ENCODE measurements at regions not wholly inside any gene's neighbourhood (a gene's known extent, or its start where the extent isn't known, plus 50 kb on each side); places are given as distances from the start of the nearest gene placed in this dataset.
"Not testable (repeated sequence)": the region's sequence is repeated elsewhere in the genome, so short reads cannot be mapped to it uniquely, and the experiment has no call there.

GRCh38 chr9:22508354-22508753 is 61.7 kb downstream of the DMRTA1 start:
- no CpG with 5 or more reads among the region's 6 CpGs for WGBS (ENCODE audit: extremely low coverage, insufficient coverage, insufficient read length)
- H3K4ac ChIP-seq (ENCODE audit: low read depth, low read length); H3K4me3 ChIP-seq (ENCODE audit: low read depth, low read length); DNase-seq; H3K4me1 ChIP-seq (ENCODE audit: control insufficient read depth in 1 of 2, insufficient read depth in 2 of 2, low read length in 2 of 2); H3K18ac ChIP-seq (ENCODE audit: low read length); H4K91ac ChIP-seq (ENCODE audit: low read depth, low read length); H3K36me3 ChIP-seq (ENCODE audit: control insufficient read depth in 1 of 2, insufficient read depth in 2 of 2, low read length in 2 of 2); H2AFZ ChIP-seq (ENCODE audit: insufficient read depth, low read length, poor library complexity); H3K27me3 ChIP-seq (ENCODE audit: insufficient read depth, low read length); H3K79me1 ChIP-seq (ENCODE audit: low read length); H3K9me3 ChIP-seq (ENCODE audit: insufficient read depth, low read depth, low read length); H3K79me2 ChIP-seq (ENCODE audit: control insufficient read depth, insufficient read depth, low read length, poor library complexity); H3K23ac ChIP-seq (ENCODE audit: low read length); H3K4me2 ChIP-seq (ENCODE audit: low read length); H2BK120ac ChIP-seq (ENCODE audit: insufficient read depth, low read length, poor library complexity); H4K8ac ChIP-seq (ENCODE audit: low read depth, low read length); H4K12ac ChIP-seq (ENCODE audit: low read depth, low read length); H3K14ac ChIP-seq (ENCODE audit: low read length); H2BK5ac ChIP-seq (ENCODE audit: low read depth, low read length, poor library complexity); H2BK12ac ChIP-seq (ENCODE audit: low read length); H3K27ac ChIP-seq (ENCODE audit: low read depth, low read length); H3K9ac ChIP-seq (ENCODE audit: low read length); H2AK5ac ChIP-seq (ENCODE audit: low read length): not testable (repeated sequence)

GRCh38 chr9:22508790-22509189 is 62.2 kb downstream of the DMRTA1 start:
- Histone ChIP-seq H3K27ac (ENCODE audit: low read depth, low read length) (no peak overlapping the region), H3K23ac (ENCODE audit: low read length) (no peak overlapping the region), H2AK5ac (ENCODE audit: low read length) (no peak overlapping the region), H3K18ac (ENCODE audit: low read length) (no peak overlapping the region), H4K8ac (ENCODE audit: low read depth, low read length) (no peak overlapping the region), H3K14ac (ENCODE audit: low read length) (no peak overlapping the region), H2BK5ac (ENCODE audit: low read depth, low read length, poor library complexity) (no peak overlapping the region), H3K4ac (ENCODE audit: low read depth, low read length) (no peak overlapping the region), H2BK120ac (ENCODE audit: insufficient read depth, low read length, poor library complexity) (no peak overlapping the region), H3K4me1 (ENCODE audit: control insufficient read depth in 1 of 2, insufficient read depth in 2 of 2, low read length in 2 of 2) (no peaks in the 10 kb centered on the region), H3K79me2 (ENCODE audit: control insufficient read depth, insufficient read depth, low read length, poor library complexity) (no peaks in the 10 kb centered on the region), H2AFZ (ENCODE audit: insufficient read depth, low read length, poor library complexity) (no peak overlapping the region), H2BK12ac (ENCODE audit: low read length) (no peak overlapping the region), H3K79me1 (ENCODE audit: low read length) (no peaks in the 10 kb centered on the region), H3K9me3 (ENCODE audit: insufficient read depth, low read depth, low read length) (peaks cover 6% of the 10 kb centered on the region), H3K4me2 (ENCODE audit: low read length) (no peak overlapping the region), H3K4me3 (ENCODE audit: low read depth, low read length) (no peak overlapping the region), H3K9ac (ENCODE audit: low read length) (no peak overlapping the region), H3K36me3 (ENCODE audit: control insufficient read depth in 1 of 2, insufficient read depth in 2 of 2, low read length in 2 of 2) (no peaks in the 10 kb centered on the region), H4K91ac (ENCODE audit: low read depth, low read length) (no peak overlapping the region), H3K27me3 (ENCODE audit: insufficient read depth, low read length) (no peaks in the 10 kb centered on the region), H4K12ac (ENCODE audit: low read depth, low read length) (no peak overlapping the region)
- WGBS (ENCODE audit: extremely low coverage, insufficient coverage, insufficient read length) = no CpG with 5 or more reads among the region's 11 CpGs
- no peak for DNase-seq

GRCh38 chr9:22512495-22512894 is 65.9 kb downstream of the DMRTA1 start:
- Histone ChIP-seq H3K4me2 (ENCODE audit: low read length) (no peak overlapping the region), H2BK5ac (ENCODE audit: low read depth, low read length, poor library complexity) (no peak overlapping the region), H3K4me3 (ENCODE audit: low read depth, low read length) (no peak overlapping the region), H3K23ac (ENCODE audit: low read length) (no peak overlapping the region), H3K18ac (ENCODE audit: low read length) (no peak overlapping the region), H2BK120ac (ENCODE audit: insufficient read depth, low read length, poor library complexity) (no peak overlapping the region), H3K9me3 (ENCODE audit: insufficient read depth, low read depth, low read length) (peaks cover 6% of the 10 kb centered on the region), H4K91ac (ENCODE audit: low read depth, low read length) (no peak overlapping the region), H3K79me2 (ENCODE audit: control insufficient read depth, insufficient read depth, low read length, poor library complexity) (no peaks in the 10 kb centered on the region), H2AFZ (ENCODE audit: insufficient read depth, low read length, poor library complexity) (no peak overlapping the region), H3K4ac (ENCODE audit: low read depth, low read length) (no peak overlapping the region), H4K12ac (ENCODE audit: low read depth, low read length) (no peak overlapping the region), H3K14ac (ENCODE audit: low read length) (no peak overlapping the region), H3K4me1 (ENCODE audit: control insufficient read depth in 1 of 2, insufficient read depth in 2 of 2, low read length in 2 of 2) (no peaks in the 10 kb centered on the region), H3K36me3 (ENCODE audit: control insufficient read depth in 1 of 2, insufficient read depth in 2 of 2, low read length in 2 of 2) (no peaks in the 10 kb centered on the region), H3K27ac (ENCODE audit: low read depth, low read length) (no peak overlapping the region), H2BK12ac (ENCODE audit: low read length) (no peak overlapping the region), H3K9ac (ENCODE audit: low read length) (no peak overlapping the region), H3K27me3 (ENCODE audit: insufficient read depth, low read length) (no peaks in the 10 kb centered on the region), H2AK5ac (ENCODE audit: low read length) (no peak overlapping the region), H3K79me1 (ENCODE audit: low read length) (no peaks in the 10 kb centered on the region), H4K8ac (ENCODE audit: low read depth, low read length) (no peak overlapping the region)
- DNase-seq = no peak
- no CpG with 5 or more reads among the region's 3 CpGs for WGBS (ENCODE audit: extremely low coverage, insufficient coverage, insufficient read length)

- H2BK120ac ChIP-seq (ENCODE audit: insufficient read depth, low read length, poor library complexity) = no peak overlapping the region
- H2AFZ ChIP-seq (ENCODE audit: insufficient read depth, low read length, poor library complexity) = no peak overlapping the region
- no peak overlapping the region for H3K18ac ChIP-seq (ENCODE audit: low read length)
- no peaks in the 10 kb centered on the region for H3K4me1 ChIP-seq (ENCODE audit: control insufficient read depth in 1 of 2, insufficient read depth in 2 of 2, low read length in 2 of 2)
- no peak overlapping the region for H3K4me3 ChIP-seq (ENCODE audit: low read depth, low read length)
- no peak overlapping the region for H3K4me2 ChIP-seq (ENCODE audit: low read length)
- H3K14ac ChIP-seq (ENCODE audit: low read length) = no peak overlapping the region
- H2BK5ac ChIP-seq (ENCODE audit: low read depth, low read length, poor library complexity) = no peak overlapping the region
- no peak overlapping the region for H3K23ac ChIP-seq (ENCODE audit: low read length)
- no peak overlapping the region for H4K12ac ChIP-seq (ENCODE audit: low read depth, low read length)
- H2BK12ac ChIP-seq (ENCODE audit: low read length) = no peak overlapping the region
- no peaks in the 10 kb centered on the region for H3K9me3 ChIP-seq (ENCODE audit: insufficient read depth, low read depth, low read length)
- H3K4ac ChIP-seq (ENCODE audit: low read depth, low read length) = no peak overlapping the region
- no peaks in the 10 kb centered on the region for H3K36me3 ChIP-seq (ENCODE audit: control insufficient read depth in 1 of 2, insufficient read depth in 2 of 2, low read length in 2 of 2)
- H2AK5ac ChIP-seq (ENCODE audit: low read length) = no peak overlapping the region
- no peak overlapping the region for H3K9ac ChIP-seq (ENCODE audit: low read length)
- no peak overlapping the region for H4K91ac ChIP-seq (ENCODE audit: low read depth, low read length)
- H3K79me2 ChIP-seq (ENCODE audit: control insufficient read depth, insufficient read depth, low read length, poor library complexity) = no peaks in the 10 kb centered on the region
- H4K8ac ChIP-seq (ENCODE audit: low read depth, low read length) = no peak overlapping the region
- no peak overlapping the region for H3K27ac ChIP-seq (ENCODE audit: low read depth, low read length)
- H3K79me1 ChIP-seq (ENCODE audit: low read length) = no peaks in the 10 kb centered on the region
- H3K27me3 ChIP-seq (ENCODE audit: insufficient read depth, low read length) = no peaks in the 10 kb centered on the region
- DNase-seq = no peak
Measured at GRCh38 chr9:22514871-22515270, 68.2 kb downstream of the DMRTA1 start.
